H1 (cell line): ENCODE measurements at regions not wholly inside any gene's neighbourhood (a gene's known extent, or its start where the extent isn't known, plus 50 kb on each side); places are given as distances from the start of the nearest gene placed in this dataset.

Experiments
- CEBPB ChIP-seq: IDR thresholded peaks from 2 replicates; pipeline ENCODE4 v1.6.1; 2012; ENCODE audit warnings: low read depth, low read length
- CHD2 ChIP-seq: IDR thresholded peaks from 2 replicates; pipeline ENCODE4 v1.6.1; 2012; ENCODE audit warnings: low read length, improper control_type of control experiment
- CHD7 ChIP-seq: fragments of 300-600 bp; sonication (generic); IDR thresholded peaks from 2 replicates; pipeline ENCODE4 v1.7.1; 2012; ENCODE audit warnings: low read length, moderate library complexity, mild to moderate bottlenecking, inconsistent platforms; ENCODE audit not compliant: insufficient replicate concordance
- CTCF ChIP-seq, 3 experiments: IDR thresholded peaks; 1 replicate in 2 of 3; 2 replicates in 1 of 3; pipeline versions ENCODE4 v1.5.1 to v1.6.1; 2011; ENCODE audit warnings: low read length in 3 of 3, mild to moderate bottlenecking in 3 of 3, inconsistent platforms in 2 of 3, low read depth in 1 of 3, moderate library complexity in 1 of 3; ENCODE audit not compliant: insufficient read depth in 1 of 3; ENCODE audit errors: control extremely low read depth in 1 of 3
- E2F6 ChIP-seq: IDR thresholded peaks from 2 replicates; pipeline ENCODE4 v1.6.1; 2012; ENCODE audit warnings: inconsistent platforms
- EGR1 ChIP-seq: IDR thresholded peaks from 2 replicates; pipeline ENCODE4 v1.6.1; 2011; ENCODE audit warnings: low read depth, low read length, borderline replicate concordance
- EP300 ChIP-seq, 2 experiments: IDR thresholded peaks; 1 replicate in 1 of 2; 2 replicates in 1 of 2; pipeline ENCODE4 v1.6.1; 2011 to 2012; ENCODE audit warnings: low read depth in 2 of 2, low read length in 2 of 2, mild to moderate bottlenecking in 2 of 2, borderline replicate concordance in 1 of 2, inconsistent platforms in 1 of 2, moderate library complexity in 1 of 2
- KDM5A ChIP-seq: fragments of 200-600 bp; IDR thresholded peaks from 2 replicates; pipeline ENCODE4 v1.7.1; 2012; ENCODE audit warnings: mild to moderate bottlenecking, low read length, inconsistent platforms, mixed read lengths
- MAX ChIP-seq: IDR thresholded peaks from 2 replicates; pipeline ENCODE4 v1.6.1; 2012; ENCODE audit warnings: inconsistent platforms
- POLR2A ChIP-seq, 2 experiments: IDR thresholded peaks; 1 replicate in 1 of 2; 2 replicates in 1 of 2; pipeline ENCODE4 v1.6.1; 2011; ENCODE audit warnings: low read depth in 2 of 2, low read length in 2 of 2, mild to moderate bottlenecking in 2 of 2; ENCODE audit errors: control extremely low read depth in 1 of 2
- SIN3A ChIP-seq, 2 experiments: IDR thresholded peaks in 1 of 2; conservative IDR thresholded peaks in 1 of 2; 2 replicates each; pipeline ENCODE4 v1.6.1; 2011 to 2012; ENCODE audit warnings: low read length in 2 of 2, improper control_type of control experiment in 1 of 2, low read depth in 1 of 2, mild to moderate bottlenecking in 1 of 2
- TCF12 ChIP-seq: IDR thresholded peaks from 2 replicates; pipeline ENCODE4 v1.6.1; 2011; ENCODE audit warnings: low read depth, mild to moderate bottlenecking, low read length

- TF ChIP-seq MAX (no peak), CHD2 (no peak), EGR1 (no peak), CTCF (IDR thresholded peaks at IDR 0.05; ENCODE audit: control extremely low read depth in 1 of 3, insufficient read depth in 1 of 3, low read depth in 1 of 3, low read length in 3 of 3) (no peak), POLR2A (IDR thresholded peaks at IDR 0.05; ENCODE audit: control extremely low read depth in 1 of 2, low read depth in 2 of 2, low read length in 2 of 2) (no peak), TCF12 (no peak), EP300 (IDR thresholded peaks at IDR 0.05; ENCODE audit: borderline replicate concordance in 1 of 2, low read depth in 2 of 2, low read length in 2 of 2) (no peak), CEBPB (no peak), CHD7 (no peak), SIN3A (conservative IDR thresholded peaks at IDR 0.05 in 1 of 2, IDR thresholded peaks at IDR 0.05 in 1 of 2; ENCODE audit: low read depth in 1 of 2, low read length in 2 of 2) (no peak), E2F6 (no peak), KDM5A (no peak)
Observed at GRCh38 chr14:36451310-36452065, 68.5 kb downstream of the NKX2-1 start.
